ENCODE measurements at regions not wholly inside any gene's neighbourhood (a gene's known extent, or its start where the extent isn't known, plus 50 kb on each side); places are given as distances from the start of the nearest gene placed in this dataset.

GRCh38 chrX:68988865-68989264, 160.0 kb downstream of the EFNB1 start:
- POLR2A ChIA-PET = no interaction called here
- no peaks in the 10 kb centered on the region for H3K27me3 ChIP-seq (ENCODE audit: control insufficient read depth, insufficient read depth, low read length)
- no peak for TF ChIP-seq CTCF (IDR thresholded peaks at IDR 0.05; ENCODE audit: insufficient read depth, low read depth, low read length)
- DNase-seq (ENCODE audit: low read depth) = no peak
- CTCF ChIA-PET = interaction anchor here (2.7 kb wide), 1 partner anchor 159 kb away, joined by 7 read pairs; the partner anchor contains the start of gene EFNB1
- no peaks in the 10 kb centered on the region for H3K36me3 ChIP-seq (ENCODE audit: control insufficient read depth, insufficient read depth, low read length)
- no peak overlapping the region for H3K4me3 ChIP-seq (ENCODE audit: low read depth, low read length)

DNA sequence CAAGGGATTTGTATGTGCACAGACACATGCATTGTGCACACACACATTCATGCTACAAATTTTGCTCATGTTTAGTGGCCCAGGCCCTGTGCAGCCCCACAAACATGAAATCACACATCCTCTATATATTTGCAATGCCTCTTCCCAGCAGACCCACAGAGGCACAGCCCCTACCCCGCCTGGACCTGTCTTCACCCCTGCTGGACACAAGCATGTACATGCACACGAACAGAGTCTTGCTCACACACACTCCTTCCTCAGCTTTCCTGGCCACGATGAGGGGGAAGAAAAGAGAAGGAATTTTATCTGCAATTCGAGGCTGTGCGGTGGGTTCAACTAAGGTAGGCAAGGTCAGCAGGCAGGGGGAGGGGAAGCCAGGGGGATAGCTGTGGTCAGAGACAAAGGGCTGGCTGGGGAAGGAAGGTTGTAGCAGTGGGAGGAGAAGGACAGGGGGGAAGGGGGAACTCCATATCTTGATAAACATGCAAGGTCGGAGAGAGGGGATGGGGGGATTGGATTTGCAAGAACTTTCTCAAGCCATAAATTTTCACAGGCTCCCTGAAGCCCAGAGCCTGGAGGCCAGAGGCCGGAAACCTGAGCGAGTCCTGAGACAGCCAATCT, 156.4 kb downstream of the EFNB1 start:
- no peaks in the 10 kb centered on the region for H3K36me3 ChIP-seq (ENCODE audit: control insufficient read depth, insufficient read depth, low read length)
- CTCF ChIA-PET = no interaction called here
- H3K27me3 ChIP-seq (ENCODE audit: control insufficient read depth, insufficient read depth, low read length) = no peaks in the 10 kb centered on the region
- no peak for TF ChIP-seq CTCF (IDR thresholded peaks at IDR 0.05; ENCODE audit: insufficient read depth, low read depth, low read length)
- POLR2A ChIA-PET = no interaction called here
- no peak overlapping the region for H3K4me3 ChIP-seq (ENCODE audit: low read depth, low read length)
- no peak for DNase-seq (ENCODE audit: low read depth)

GRCh38 chrX:68983004-68983857, 154.4 kb downstream of the EFNB1 start:
- no peak for DNase-seq (ENCODE audit: low read depth)
- H3K36me3 ChIP-seq (ENCODE audit: control insufficient read depth, insufficient read depth, low read length) = no peaks in the 10 kb centered on the region
- POLR2A ChIA-PET = no interaction called here
- no peaks in the 10 kb centered on the region for H3K27me3 ChIP-seq (ENCODE audit: control insufficient read depth, insufficient read depth, low read length)
- CTCF ChIA-PET = no interaction called here
- TF ChIP-seq CTCF (IDR thresholded peaks at IDR 0.05; ENCODE audit: insufficient read depth, low read depth, low read length) = no peak
- H3K4me3 ChIP-seq (ENCODE audit: low read depth, low read length) = no peak overlapping the region

GRCh38 chrX:68982476-68982875, 153.7 kb downstream of the EFNB1 start:
- H3K27me3 ChIP-seq (ENCODE audit: control insufficient read depth, insufficient read depth, low read length) = no peaks in the 10 kb centered on the region
- H3K36me3 ChIP-seq (ENCODE audit: control insufficient read depth, insufficient read depth, low read length) = no peaks in the 10 kb centered on the region
- no peak for DNase-seq (ENCODE audit: low read depth)
- ChIA-PET CTCF (no interaction called here), POLR2A (no interaction called here)
- no peak for TF ChIP-seq CTCF (IDR thresholded peaks at IDR 0.05; ENCODE audit: insufficient read depth, low read depth, low read length)
- no peak overlapping the region for H3K4me3 ChIP-seq (ENCODE audit: low read depth, low read length)

DNA sequence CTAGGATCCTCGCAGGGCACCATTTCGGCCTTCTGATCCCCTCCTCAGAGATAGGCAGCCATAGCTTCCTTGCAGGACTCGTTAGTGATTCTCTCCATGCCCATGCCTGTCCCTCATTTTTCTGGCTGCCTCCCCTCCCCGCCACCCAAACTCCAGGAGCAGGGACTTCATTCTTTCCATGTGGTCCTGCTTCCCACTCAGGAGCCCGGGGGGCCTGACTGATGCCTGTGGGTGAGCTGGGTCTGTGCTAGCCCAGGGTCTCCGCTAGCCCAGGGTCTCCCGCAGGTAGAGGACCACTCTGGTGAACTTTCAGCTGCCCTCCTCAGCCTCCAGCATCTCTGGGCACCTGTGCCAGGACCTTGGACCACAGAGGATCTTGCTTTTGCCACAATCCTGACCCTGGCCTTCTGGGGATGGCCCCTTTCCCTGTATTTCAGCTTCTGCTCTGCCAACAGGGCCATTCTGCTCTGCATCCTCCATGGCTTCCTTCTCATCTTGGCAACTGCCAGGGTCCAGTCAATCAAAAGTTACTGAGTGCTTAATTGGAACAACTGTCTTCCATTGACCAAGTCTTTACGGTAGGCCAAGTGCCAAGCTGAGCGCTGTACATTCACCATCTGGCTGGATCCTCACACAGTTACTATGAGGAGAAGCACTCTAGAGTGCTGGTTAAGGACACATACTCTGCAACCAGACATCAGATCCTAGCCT, 152.2 kb downstream of the EFNB1 start:
- ChIA-PET POLR2A (no interaction called here), CTCF (no interaction called here)
- H3K27me3 ChIP-seq (ENCODE audit: control insufficient read depth, insufficient read depth, low read length) = no peaks in the 10 kb centered on the region
- no peak for TF ChIP-seq CTCF (IDR thresholded peaks at IDR 0.05; ENCODE audit: insufficient read depth, low read depth, low read length)
- no peaks in the 10 kb centered on the region for H3K36me3 ChIP-seq (ENCODE audit: control insufficient read depth, insufficient read depth, low read length)
- no peak overlapping the region for H3K4me3 ChIP-seq (ENCODE audit: low read depth, low read length)
- no peak for DNase-seq (ENCODE audit: low read depth)

Measured in BJ (cell line).